CD4-positive, alpha-beta T cell treated with Interferon alpha-2 for 1 hour (primary cell): ENCODE measurements at regions not wholly inside any gene's neighbourhood (a gene's known extent, or its start where the extent isn't known, plus 50 kb on each side); places are given as distances from the start of the nearest gene placed in this dataset.

Experiments
- DNase-seq, 2 donors: peaks; one replicate each; pipeline ENCODE4 v3.0.0-alpha.2; 2020 to 2022

- no peak for DNase-seq
Measured at GRCh38 chr5:61264273-61264661, 67.8 kb upstream of the ZSWIM6 start.

DNA sequence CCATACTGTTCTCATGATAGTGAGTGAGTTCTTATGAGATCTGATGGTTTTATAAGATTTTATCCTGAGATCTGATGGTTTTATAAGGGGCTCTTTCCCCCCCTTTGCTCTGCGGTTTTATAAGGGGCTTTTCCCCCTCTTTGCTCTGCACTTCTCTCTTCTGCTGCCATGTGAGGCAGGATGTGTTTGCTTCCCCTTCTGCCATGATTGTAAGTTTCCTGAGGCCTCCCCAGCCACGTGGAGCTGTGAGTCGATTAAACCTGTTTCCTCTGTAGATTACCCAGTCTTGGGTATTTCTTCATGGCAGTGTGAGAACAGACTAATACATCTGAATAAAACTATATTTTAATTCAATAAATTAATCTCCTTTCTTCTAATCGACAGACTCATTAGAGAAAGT lies 64.9 kb upstream of the ZSWIM6 start:
- DNase-seq: no peak

- no peak for DNase-seq
Measured at GRCh38 chr5:61268871-61269270, 63.2 kb upstream of the ZSWIM6 start.

DNA sequence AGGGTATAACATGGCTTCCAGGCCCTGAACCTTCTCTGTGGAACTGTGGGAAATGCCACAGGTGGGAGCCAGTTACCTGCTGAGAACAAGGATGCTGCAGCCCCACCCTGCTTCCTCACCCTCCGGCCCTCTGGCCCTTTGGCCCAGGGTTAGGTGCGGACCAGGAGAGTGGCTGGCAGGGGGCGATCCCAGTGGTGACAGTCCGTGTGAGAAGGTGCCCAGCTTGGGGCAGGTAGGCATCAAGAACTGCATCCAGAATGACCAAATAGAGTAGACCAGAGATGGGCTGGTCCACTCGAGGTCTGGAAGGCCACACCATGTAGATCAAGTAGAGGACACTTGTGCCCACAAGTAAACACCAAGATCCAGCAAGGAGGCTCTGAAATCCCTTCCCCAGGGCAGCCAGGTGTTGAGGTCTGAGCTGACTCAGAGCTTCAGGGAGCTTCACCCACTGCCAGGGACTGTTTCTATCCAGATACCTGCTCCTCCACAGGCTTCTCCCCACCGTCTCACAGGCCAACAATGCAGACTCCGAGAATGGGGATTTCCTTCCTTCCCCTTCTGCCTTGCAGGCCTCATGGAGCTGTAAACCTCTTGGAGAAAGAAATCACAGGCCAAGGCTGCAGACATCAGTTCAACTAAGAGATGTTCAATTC lies 61.4 kb upstream of the ZSWIM6 start:
- DNase-seq: no peak

- DNase-seq: no peak
Measured at GRCh38 chr5:61272688-61273087, 59.4 kb upstream of the ZSWIM6 start.

- DNase-seq: no peak
Measured at GRCh38 chr5:61273279-61273975, 58.6 kb upstream of the ZSWIM6 start.

DNA sequence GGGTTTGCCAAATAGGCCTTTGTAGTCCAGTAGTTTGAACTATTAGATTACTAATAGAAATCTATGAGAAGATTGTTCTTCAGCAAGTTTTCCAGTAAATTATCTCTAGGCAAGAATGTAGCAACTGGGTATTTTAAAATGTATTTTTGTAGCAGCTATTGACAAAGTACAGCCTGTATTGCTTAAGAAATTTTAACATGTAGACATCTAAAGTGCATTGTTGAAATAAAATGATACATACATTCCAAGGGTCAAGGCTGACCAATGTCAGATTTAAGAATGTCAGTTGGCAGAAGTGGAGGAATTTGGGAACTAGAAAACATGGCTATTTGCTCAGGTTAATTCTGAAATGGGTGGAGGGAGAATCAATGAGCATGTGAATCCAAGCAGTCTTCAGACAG lies 57.5 kb upstream of the ZSWIM6 start:
- DNase-seq: no peak

DNA sequence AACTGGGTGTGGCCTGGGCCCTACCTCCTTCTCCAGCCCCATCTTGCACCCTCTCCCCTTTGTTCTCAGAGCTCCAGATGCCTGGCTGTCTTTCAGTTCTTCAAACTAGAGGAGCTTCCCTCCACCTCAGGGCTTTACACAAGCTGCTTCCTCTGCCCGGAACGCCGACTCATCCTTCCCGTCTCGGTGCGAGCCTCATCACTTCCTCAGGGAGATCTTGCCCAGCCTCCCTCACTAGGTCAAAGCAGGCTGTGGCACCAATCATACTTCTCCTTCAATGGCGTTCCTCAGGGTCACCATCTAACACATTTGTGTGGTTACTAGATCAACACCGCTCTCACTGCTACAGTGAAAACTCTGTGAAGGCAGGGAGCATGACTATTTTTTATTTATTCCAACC lies 56.2 kb upstream of the ZSWIM6 start:
- DNase-seq: peak; percentile 37 to 76

GRCh38 chr5:61277190-61277589 lies 54.9 kb upstream of the ZSWIM6 start:
- DNase-seq: peak in 1 of 2 donors; percentile 21

GRCh38 chr5:61277781-61278180 lies 54.3 kb upstream of the ZSWIM6 start:
- DNase-seq: no peak

- DNase-seq: no peak
Measured at GRCh38 chr5:61279725-61280124, 52.3 kb upstream of the ZSWIM6 start.

- no peak for DNase-seq
Measured at GRCh38 chr5:61280205-61280604, 51.9 kb upstream of the ZSWIM6 start.

GRCh38 chr5:61280761-61281427 lies 51.2 kb upstream of the ZSWIM6 start:
- DNase-seq: no peak

- no peak for DNase-seq
Measured at GRCh38 chr5:61281686-61282085, 50.4 kb upstream of the ZSWIM6 start.
